ENCODE measurements at regions not wholly inside any gene's neighbourhood (a gene's known extent, or its start where the extent isn't known, plus 50 kb on each side); places are given as distances from the start of the nearest gene placed in this dataset.

- no peak overlapping the region for H3K27ac Mint-ChIP-seq
- DNase-seq = no peak
- H3K27me3 Mint-ChIP-seq = no peaks in the 10 kb centered on the region
- H3K36me3 Mint-ChIP-seq (ENCODE audit: low read depth) = no peaks in the 10 kb centered on the region
- CTCF ChIA-PET = no interaction called here
- H3K9me3 Mint-ChIP-seq = no peaks in the 10 kb centered on the region
- POLR2A ChIA-PET = no interaction called here
- H3K4me3 Mint-ChIP-seq = no peak overlapping the region
- no peaks in the 10 kb centered on the region for H3K4me1 Mint-ChIP-seq
These were observed 165.4 kb upstream of the PITX2 start for GRCh38 chr4:110788302-110788701.

GRCh38 chr4:110792036-110792435, 169.2 kb upstream of the PITX2 start:
- H3K9me3 Mint-ChIP-seq = no peaks in the 10 kb centered on the region

GRCh38 chr4:110793381-110793801, 170.5 kb upstream of the PITX2 start:
- H3K27ac Mint-ChIP-seq = no peak overlapping the region
- H3K4me3 Mint-ChIP-seq = no peak overlapping the region
- POLR2A ChIA-PET = no interaction called here

More at GRCh38 chr4:110792036-110792435, 169.2 kb upstream of the PITX2 start:
- no peaks in the 10 kb centered on the region for H3K36me3 Mint-ChIP-seq (ENCODE audit: low read depth)
- H3K27me3 Mint-ChIP-seq = no peaks in the 10 kb centered on the region
- DNase-seq = no peak
- ChIA-PET POLR2A (no interaction called here), CTCF (no interaction called here)
- no peaks in the 10 kb centered on the region for H3K4me1 Mint-ChIP-seq
- H3K4me3 Mint-ChIP-seq = no peak overlapping the region
- H3K27ac Mint-ChIP-seq = no peak overlapping the region

GRCh38 chr4:110793890-110794554, 171.1 kb upstream of the PITX2 start:
- POLR2A ChIA-PET = no interaction called here
- no peaks in the 10 kb centered on the region for H3K36me3 Mint-ChIP-seq (ENCODE audit: low read depth)
- CTCF ChIA-PET = no interaction called here
- no peak overlapping the region for H3K27ac Mint-ChIP-seq
- no peaks in the 10 kb centered on the region for H3K9me3 Mint-ChIP-seq
- no peak for DNase-seq
- H3K27me3 Mint-ChIP-seq = no peaks in the 10 kb centered on the region
- no peaks in the 10 kb centered on the region for H3K4me1 Mint-ChIP-seq
- no peak overlapping the region for H3K4me3 Mint-ChIP-seq

More at GRCh38 chr4:110793381-110793801, 170.5 kb upstream of the PITX2 start:
- no peaks in the 10 kb centered on the region for H3K4me1 Mint-ChIP-seq
- CTCF ChIA-PET = no interaction called here
- no peaks in the 10 kb centered on the region for H3K27me3 Mint-ChIP-seq
- H3K36me3 Mint-ChIP-seq (ENCODE audit: low read depth) = no peaks in the 10 kb centered on the region
- no peak for DNase-seq
- no peaks in the 10 kb centered on the region for H3K9me3 Mint-ChIP-seq

GRCh38 chr4:110795971-110796370, 173.1 kb upstream of the PITX2 start:
- no peak overlapping the region for H3K4me3 Mint-ChIP-seq
- no peaks in the 10 kb centered on the region for H3K4me1 Mint-ChIP-seq
- ChIA-PET POLR2A (no interaction called here), CTCF (no interaction called here)
- H3K27ac Mint-ChIP-seq = no peak overlapping the region
- H3K27me3 Mint-ChIP-seq = no peaks in the 10 kb centered on the region
- no peaks in the 10 kb centered on the region for H3K36me3 Mint-ChIP-seq (ENCODE audit: low read depth)
- no peaks in the 10 kb centered on the region for H3K9me3 Mint-ChIP-seq
- no peak for DNase-seq

- no peak overlapping the region for H3K4me3 Mint-ChIP-seq
- H3K9me3 Mint-ChIP-seq = no peaks in the 10 kb centered on the region
- no peaks in the 10 kb centered on the region for H3K4me1 Mint-ChIP-seq
- CTCF ChIA-PET = no interaction called here
- no peaks in the 10 kb centered on the region for H3K27me3 Mint-ChIP-seq
- H3K36me3 Mint-ChIP-seq (ENCODE audit: low read depth) = no peaks in the 10 kb centered on the region
- no peak overlapping the region for H3K27ac Mint-ChIP-seq
- POLR2A ChIA-PET = no interaction called here
- no peak for DNase-seq
These were observed 174.6 kb upstream of the PITX2 start for GRCh38 chr4:110797486-110797885.

GRCh38 chr4:110798687-110799086, 175.8 kb upstream of the PITX2 start:
- Mint-ChIP-seq H3K4me1 (no peaks in the 10 kb centered on the region), H3K27ac (no peak overlapping the region), H3K4me3 (no peak overlapping the region), H3K9me3 (no peaks in the 10 kb centered on the region), H3K27me3 (no peaks in the 10 kb centered on the region), H3K36me3 (ENCODE audit: low read depth) (no peaks in the 10 kb centered on the region)
- ChIA-PET CTCF (no interaction called here), POLR2A (no interaction called here)
- DNase-seq = no peak

GRCh38 chr4:110799211-110799610, 176.3 kb upstream of the PITX2 start:
- Mint-ChIP-seq H3K4me3 (no peak overlapping the region), H3K27ac (no peak overlapping the region), H3K4me1 (no peaks in the 10 kb centered on the region), H3K27me3 (no peaks in the 10 kb centered on the region), H3K9me3 (no peaks in the 10 kb centered on the region), H3K36me3 (ENCODE audit: low read depth) (no peaks in the 10 kb centered on the region)
- ChIA-PET CTCF (no interaction called here), POLR2A (no interaction called here)
- no peak for DNase-seq

GRCh38 chr4:110801591-110801990, 178.7 kb upstream of the PITX2 start:
- Mint-ChIP-seq H3K4me1 (no peaks in the 10 kb centered on the region), H3K9me3 (no peaks in the 10 kb centered on the region), H3K36me3 (ENCODE audit: low read depth) (no peaks in the 10 kb centered on the region), H3K4me3 (no peak overlapping the region), H3K27me3 (no peaks in the 10 kb centered on the region), H3K27ac (no peak overlapping the region)
- ChIA-PET CTCF (no interaction called here), POLR2A (no interaction called here)
- DNase-seq = no peak

- H3K4me3 Mint-ChIP-seq = no peak overlapping the region
- peaks cover 3% of the 10 kb centered on the region for H3K9me3 Mint-ChIP-seq
- H3K27ac Mint-ChIP-seq = no peak overlapping the region
- ChIA-PET CTCF (no interaction called here), POLR2A (no interaction called here)
- DNase-seq = no peak
- no peaks in the 10 kb centered on the region for H3K4me1 Mint-ChIP-seq
- H3K36me3 Mint-ChIP-seq (ENCODE audit: low read depth) = no peaks in the 10 kb centered on the region
- H3K27me3 Mint-ChIP-seq = no peaks in the 10 kb centered on the region
These were observed 185.5 kb upstream of the PITX2 start for GRCh38 chr4:110808351-110808878.

- Mint-ChIP-seq H3K27me3 (no peaks in the 10 kb centered on the region), H3K9me3 (no peaks in the 10 kb centered on the region), H3K27ac (no peak overlapping the region), H3K36me3 (ENCODE audit: low read depth) (no peaks in the 10 kb centered on the region), H3K4me3 (no peak overlapping the region), H3K4me1 (no peaks in the 10 kb centered on the region)
- CTCF ChIA-PET = no interaction called here
- no peak for DNase-seq
- POLR2A ChIA-PET = no interaction called here
These were observed 193.1 kb upstream of the PITX2 start for GRCh38 chr4:110815950-110816349.

- Mint-ChIP-seq H3K27ac (no peak overlapping the region), H3K27me3 (no peaks in the 10 kb centered on the region), H3K36me3 (ENCODE audit: low read depth) (no peaks in the 10 kb centered on the region), H3K9me3 (no peaks in the 10 kb centered on the region), H3K4me3 (no peak overlapping the region), H3K4me1 (no peaks in the 10 kb centered on the region)
- ChIA-PET POLR2A (no interaction called here), CTCF (no interaction called here)
- no peak for DNase-seq
These were observed 193.5 kb upstream of the PITX2 start for GRCh38 chr4:110816367-110816766.

- no peak for DNase-seq
- Mint-ChIP-seq H3K4me3 (no peak overlapping the region), H3K36me3 (ENCODE audit: low read depth) (no peaks in the 10 kb centered on the region), H3K4me1 (no peaks in the 10 kb centered on the region), H3K27ac (no peak overlapping the region), H3K27me3 (no peaks in the 10 kb centered on the region), H3K9me3 (no peaks in the 10 kb centered on the region)
- POLR2A ChIA-PET = no interaction called here
- CTCF ChIA-PET = no interaction called here
These were observed 198.3 kb upstream of the PITX2 start for GRCh38 chr4:110821186-110821585.

GRCh38 chr4:110823251-110823650, 200.4 kb upstream of the PITX2 start:
- CTCF ChIA-PET = no interaction called here
- POLR2A ChIA-PET = no interaction called here

More at GRCh38 chr4:110823251-110823650, 200.4 kb upstream of the PITX2 start:
- no peaks in the 10 kb centered on the region for H3K27me3 Mint-ChIP-seq
- H3K27ac Mint-ChIP-seq = no peak overlapping the region
- no peaks in the 10 kb centered on the region for H3K36me3 Mint-ChIP-seq (ENCODE audit: low read depth)
- no peaks in the 10 kb centered on the region for H3K9me3 Mint-ChIP-seq
- no peaks in the 10 kb centered on the region for H3K4me1 Mint-ChIP-seq
- no peak for DNase-seq
- no peak overlapping the region for H3K4me3 Mint-ChIP-seq
